GM10266 (cell line): ENCODE measurements at regions not wholly inside any gene's neighbourhood (a gene's known extent, or its start where the extent isn't known, plus 50 kb on each side); places are given as distances from the start of the nearest gene placed in this dataset.

ENCODE experiments used
- DNase-seq: peaks from one replicate; pipeline ENCODE4 v3.0.0; 2012; ENCODE audit errors: extremely low spot score
- CTCF ChIP-seq: IDR thresholded peaks from 2 replicates; pipeline ENCODE4 v1.5.1; 2012; ENCODE audit warnings: mild to moderate bottlenecking, low read depth; ENCODE audit not compliant: control insufficient read depth, insufficient read depth; ENCODE audit errors: missing control alignments

GRCh38 chr4:188942606-188943005 lies 803.4 kb downstream of the TRIML1 start:
- no peak for TF ChIP-seq CTCF
- no peak for DNase-seq

GRCh38 chr4:188949596-188949995 lies 810.4 kb downstream of the TRIML1 start:
- DNase-seq, result no peak
- TF ChIP-seq CTCF, result no peak

- no peak for DNase-seq
- no peak for TF ChIP-seq CTCF
These were observed 815.8 kb downstream of the TRIML1 start for GRCh38 chr4:188955066-188955465.

GRCh38 chr4:188956566-188956965 lies 817.3 kb downstream of the TRIML1 start:
- no peak for TF ChIP-seq CTCF
- DNase-seq, result no peak

GRCh38 chr4:188958346-188958745 lies 819.1 kb downstream of the TRIML1 start:
- no peak for DNase-seq
- TF ChIP-seq CTCF, result no peak

GRCh38 chr4:188959424-188959823 lies 820.2 kb downstream of the TRIML1 start:
- DNase-seq, result no peak
- TF ChIP-seq CTCF, result no peak

- DNase-seq, result no peak
- no peak for TF ChIP-seq CTCF
These were observed 821.3 kb downstream of the TRIML1 start for GRCh38 chr4:188960411-188961093.
